ENCODE measurements at regions not wholly inside any gene's neighbourhood (a gene's known extent, or its start where the extent isn't known, plus 50 kb on each side); places are given as distances from the start of the nearest gene placed in this dataset.

- no peaks in the 10 kb centered on the region for H3K27me3 ChIP-seq
- H3K4me3 ChIP-seq = peak overlapping the region; percentile 8 to 19
- intact Hi-C loops (cut with DNase I; ENCODE audit: low total_unique reads) = no loop called here
- TF ChIP-seq CTCF (IDR thresholded peaks at IDR 0.05) = no peak
- no peaks in the 10 kb centered on the region for H3K9me3 ChIP-seq
- no peak for DNase-seq
- peak overlapping the region; percentile 62 to 74 for H3K27ac ChIP-seq
- peaks cover 0 to 61% (median 28%) of the 10 kb centered on the region in 4 donors for H3K4me1 ChIP-seq
- no peaks in the 10 kb centered on the region for H3K36me3 ChIP-seq
Measured at GRCh38 chr10:61836888-61837754, 64.4 kb upstream of the ARID5B start.

- intact Hi-C loops (cut with DNase I; ENCODE audit: low total_unique reads) = no loop called here
- Histone ChIP-seq H3K36me3 (no peaks in the 10 kb centered on the region), H3K4me3 (peak overlapping the region; percentile 8 to 19), H3K27ac (peak overlapping the region; percentile 62 to 74), H3K4me1 (peaks cover 0 to 57% (median 28%) of the 10 kb centered on the region in 4 donors), H3K27me3 (no peaks in the 10 kb centered on the region), H3K9me3 (no peaks in the 10 kb centered on the region)
- TF ChIP-seq CTCF (IDR thresholded peaks at IDR 0.05) = no peak
- DNase-seq = no peak
Measured at GRCh38 chr10:61837755-61838171, 63.7 kb upstream of the ARID5B start.

- Histone ChIP-seq H3K27ac (peak overlapping the region in 1 of 2 donors; percentile 39), H3K36me3 (no peaks in the 10 kb centered on the region), H3K4me1 (peaks cover 0 to 45% (median 26%) of the 10 kb centered on the region in 4 donors), H3K4me3 (no peak overlapping the region), H3K27me3 (no peaks in the 10 kb centered on the region), H3K9me3 (no peaks in the 10 kb centered on the region)
- intact Hi-C loops (cut with DNase I; ENCODE audit: low total_unique reads) = no loop called here
- TF ChIP-seq CTCF (IDR thresholded peaks at IDR 0.05) = no peak
- DNase-seq = no peak
Measured at GRCh38 chr10:61839916-61840315, 61.6 kb upstream of the ARID5B start.

- DNase-seq = no peak
- no peaks in the 10 kb centered on the region for H3K9me3 ChIP-seq
- H3K4me1 ChIP-seq = peaks cover 0 to 40% (median 23%) of the 10 kb centered on the region in 4 donors
- H3K27me3 ChIP-seq = no peaks in the 10 kb centered on the region
- no peak for TF ChIP-seq CTCF (IDR thresholded peaks at IDR 0.05)
- intact Hi-C loops (cut with DNase I; ENCODE audit: low total_unique reads) = no loop called here
- H3K4me3 ChIP-seq = no peak overlapping the region
- no peaks in the 10 kb centered on the region for H3K36me3 ChIP-seq
- peak overlapping the region in 1 of 2 donors; percentile 39 for H3K27ac ChIP-seq
Measured at GRCh38 chr10:61840403-61840802, 61.1 kb upstream of the ARID5B start.

GRCh38 chr10:61841338-61841875 lies 60.1 kb upstream of the ARID5B start:
- no peaks in the 10 kb centered on the region for H3K9me3 ChIP-seq
- intact Hi-C loops (cut with DNase I; ENCODE audit: low total_unique reads) = no loop called here
- H3K36me3 ChIP-seq = no peaks in the 10 kb centered on the region
- TF ChIP-seq CTCF (IDR thresholded peaks at IDR 0.05) = no peak
- no peak overlapping the region for H3K4me3 ChIP-seq
- no peak overlapping the region for H3K27ac ChIP-seq
- no peaks in the 10 kb centered on the region for H3K27me3 ChIP-seq
- no peak for DNase-seq
- peaks cover 0 to 30% (median 15%) of the 10 kb centered on the region in 4 donors for H3K4me1 ChIP-seq
